GM18858 (cell line): ENCODE measurements at regions not wholly inside any gene's neighbourhood (a gene's known extent, or its start where the extent isn't known, plus 50 kb on each side); places are given as distances from the start of the nearest gene placed in this dataset.
A peak's percentile ranks its signal among the peaks of the same experiment; 100 is the strongest.

Experiments
- ATAC-seq: cut with Tn5 transposase; IDR thresholded peaks from one replicate; pipeline ENCODE4 v1.9.1; 2021; ENCODE audit not compliant: unreplicated experiment

- no peak for ATAC-seq
These were observed 195.7 kb downstream of the KLF12 start for GRCh38 chr13:73938372-73939070.

- ATAC-seq: no peak
These were observed 196.8 kb downstream of the KLF12 start for GRCh38 chr13:73937441-73937840.

GRCh38 chr13:73935991-73936390 is 198.2 kb downstream of the KLF12 start:
- ATAC-seq: no peak

GRCh38 chr13:73934771-73935170 is 199.4 kb downstream of the KLF12 start:
- no peak for ATAC-seq

GRCh38 chr13:73934215-73934641 is 200.0 kb downstream of the KLF12 start:
- no peak for ATAC-seq

- peak; percentile 51 for ATAC-seq
These were observed 200.4 kb downstream of the KLF12 start for GRCh38 chr13:73933795-73934194.

GRCh38 chr13:73932091-73932490 is 202.1 kb downstream of the KLF12 start:
- no peak for ATAC-seq

GRCh38 chr13:73929287-73929932 is 204.8 kb downstream of the KLF12 start:
- no peak for ATAC-seq

GRCh38 chr13:73924607-73925006 is 209.6 kb downstream of the KLF12 start:
- peak; percentile 90 for ATAC-seq

- ATAC-seq: no peak
These were observed 211.5 kb downstream of the KLF12 start for GRCh38 chr13:73922493-73923393.

- ATAC-seq: no peak
These were observed 215.5 kb downstream of the KLF12 start for GRCh38 chr13:73918691-73919090.

GRCh38 chr13:73913751-73914518 is 220.3 kb downstream of the KLF12 start:
- no peak for ATAC-seq

- no peak for ATAC-seq
These were observed 221.0 kb downstream of the KLF12 start for GRCh38 chr13:73913079-73913740.

- ATAC-seq: no peak
These were observed 222.8 kb downstream of the KLF12 start for GRCh38 chr13:73911361-73911760.

- ATAC-seq: no peak
These were observed 223.5 kb downstream of the KLF12 start for GRCh38 chr13:73910733-73911132.

- no peak for ATAC-seq
These were observed 225.4 kb downstream of the KLF12 start for GRCh38 chr13:73908809-73909208.

- no peak for ATAC-seq
These were observed 229.6 kb downstream of the KLF12 start for GRCh38 chr13:73904625-73905024.

GRCh38 chr13:73903561-73903960 is 230.6 kb downstream of the KLF12 start:
- no peak for ATAC-seq

- no peak for ATAC-seq
These were observed 231.4 kb downstream of the KLF12 start for GRCh38 chr13:73902847-73903246.

- no peak for ATAC-seq
These were observed 231.9 kb downstream of the KLF12 start for GRCh38 chr13:73902296-73902695.
